GM21717 (cell line): ENCODE measurements at regions not wholly inside any gene's neighbourhood (a gene's known extent, or its start where the extent isn't known, plus 50 kb on each side); places are given as distances from the start of the nearest gene placed in this dataset.
"Not testable (repeated sequence)": the region's sequence is repeated elsewhere in the genome, so short reads cannot be mapped to it uniquely, and the experiment has no call there.

ENCODE experiments used
- ATAC-seq: cut with Tn5 transposase; IDR thresholded peaks from one replicate; pipeline ENCODE4 v1.9.1; 2021; ENCODE audit warnings: mild to moderate bottlenecking, moderate library complexity; ENCODE audit not compliant: unreplicated experiment

DNA sequence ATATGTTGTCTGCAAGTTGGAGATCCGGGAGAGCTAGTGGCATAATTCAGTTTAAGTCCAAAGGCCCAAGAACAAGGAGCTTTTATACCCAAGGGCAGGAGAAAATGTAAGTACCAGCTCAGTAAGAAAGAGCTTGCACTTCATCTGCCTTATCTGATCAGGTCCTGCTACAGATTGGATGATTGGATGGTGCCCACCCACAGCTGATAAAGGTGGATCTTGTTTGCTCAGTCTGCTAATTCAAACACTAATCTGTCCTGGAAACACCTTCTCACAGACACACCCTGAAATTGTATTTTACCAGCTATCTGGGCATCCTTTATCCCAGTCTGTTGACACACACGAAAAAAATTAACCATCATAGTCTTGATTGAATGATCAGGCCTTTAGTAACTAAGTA lies 230.7 kb upstream of the SLC16A7 start:
- ATAC-seq = no peak

GRCh38 chr12:59357811-59358210 lies 238.0 kb upstream of the SLC16A7 start:
- ATAC-seq = no peak

DNA sequence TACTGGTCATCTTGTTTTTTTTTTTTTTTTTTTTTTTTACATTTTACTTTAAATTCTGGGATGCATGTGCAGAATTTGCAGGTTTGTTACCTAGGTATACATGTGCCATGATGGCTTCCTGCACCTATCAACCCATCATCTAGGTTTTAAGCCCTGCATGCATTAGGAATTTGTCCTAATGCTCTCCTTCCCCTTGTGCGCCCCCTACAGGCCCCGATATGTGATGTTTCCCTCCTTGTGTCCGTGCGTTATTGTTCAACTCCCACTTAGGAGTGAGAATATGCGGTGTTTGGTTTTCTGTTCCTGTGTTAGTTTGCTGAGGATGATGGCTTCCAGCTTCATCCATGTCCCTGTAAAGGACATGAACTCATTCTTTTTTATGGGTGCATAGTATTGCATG lies 249.6 kb upstream of the SLC16A7 start:
- not testable (repeated sequence) for ATAC-seq

DNA sequence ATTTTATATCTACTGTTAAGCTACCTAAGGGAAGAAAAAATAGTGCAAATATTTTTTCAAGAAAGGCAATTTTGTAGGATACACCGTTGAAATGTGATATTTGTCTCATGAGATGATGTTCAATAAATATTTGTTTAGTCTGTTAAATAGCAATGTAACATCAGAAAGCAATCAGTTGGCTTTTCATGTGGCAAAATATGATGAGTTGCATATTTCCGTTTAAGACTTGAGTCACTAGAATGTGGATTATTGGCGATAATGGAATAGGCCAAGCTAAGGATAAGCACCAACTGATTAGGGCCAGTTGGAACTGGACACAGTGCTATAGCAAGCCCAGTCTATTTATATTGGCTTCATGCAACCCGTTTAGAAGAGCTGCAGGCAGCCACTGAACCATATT lies 250.4 kb upstream of the SLC16A7 start:
- ATAC-seq = no peak

GRCh38 chr12:59344224-59344623 lies 251.6 kb upstream of the SLC16A7 start:
- ATAC-seq = no peak

DNA sequence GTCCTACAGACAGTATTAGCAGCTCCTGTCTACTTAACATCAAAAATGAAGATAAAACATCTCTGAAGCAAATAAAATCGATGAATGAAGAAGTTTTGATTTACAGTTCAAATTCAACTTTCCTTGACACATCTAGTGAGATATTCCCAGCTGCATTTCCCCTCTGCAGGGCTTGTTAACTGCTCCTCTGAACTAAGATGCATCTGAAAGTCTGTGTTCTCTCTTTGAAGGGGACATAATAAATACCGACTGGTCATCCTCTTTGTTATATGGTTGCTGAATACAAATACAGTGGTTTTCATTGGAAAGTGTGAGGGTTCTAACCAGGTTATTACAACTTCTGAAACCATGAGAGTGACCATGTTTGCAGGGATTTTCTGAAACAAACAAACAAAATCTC lies 266.4 kb upstream of the SLC16A7 start:
- ATAC-seq = no peak

- not testable (repeated sequence) for ATAC-seq
Observed at GRCh38 chr12:59328395-59329075, 267.3 kb upstream of the SLC16A7 start.

DNA sequence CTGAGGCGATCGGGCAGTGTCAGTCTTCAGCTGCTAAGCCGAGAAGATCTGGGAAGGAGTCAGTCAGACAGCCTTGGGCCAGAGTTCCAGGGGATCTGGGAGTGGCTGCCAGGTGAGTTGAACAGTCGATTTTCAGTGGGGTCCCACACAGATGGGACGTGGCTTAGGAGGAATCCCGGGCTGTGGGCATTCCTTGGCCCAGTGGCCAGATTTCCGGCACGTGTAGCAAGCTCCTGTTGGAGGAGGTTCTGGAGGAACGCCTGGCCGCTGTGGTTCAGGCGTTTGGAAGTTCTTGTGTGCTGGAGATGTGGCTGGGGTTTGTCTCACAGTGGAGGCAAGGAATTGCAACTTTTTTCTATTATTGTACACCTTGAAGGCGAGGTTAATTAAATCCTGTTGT lies 269.4 kb upstream of the SLC16A7 start:
- ATAC-seq = not testable (repeated sequence)

DNA sequence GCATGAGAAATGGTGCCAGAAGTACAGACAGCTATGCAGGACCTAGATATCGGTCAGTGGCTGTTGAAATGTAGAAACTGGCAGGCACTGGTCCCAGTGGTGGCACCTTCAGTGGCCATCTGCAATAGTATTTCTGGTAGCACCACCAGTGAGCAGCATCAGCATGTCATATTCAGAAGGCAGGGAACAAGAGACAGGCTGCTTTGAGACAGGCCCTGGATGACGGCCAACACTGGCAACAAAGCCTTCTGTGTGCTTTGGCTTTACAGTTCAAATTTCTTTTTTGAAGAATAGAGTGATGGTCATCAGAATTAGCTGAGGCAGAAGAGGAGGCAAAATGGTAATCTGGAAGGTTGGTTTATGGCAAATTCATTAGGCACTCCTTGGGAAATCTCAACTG lies 273.4 kb upstream of the SLC16A7 start:
- ATAC-seq = no peak

DNA sequence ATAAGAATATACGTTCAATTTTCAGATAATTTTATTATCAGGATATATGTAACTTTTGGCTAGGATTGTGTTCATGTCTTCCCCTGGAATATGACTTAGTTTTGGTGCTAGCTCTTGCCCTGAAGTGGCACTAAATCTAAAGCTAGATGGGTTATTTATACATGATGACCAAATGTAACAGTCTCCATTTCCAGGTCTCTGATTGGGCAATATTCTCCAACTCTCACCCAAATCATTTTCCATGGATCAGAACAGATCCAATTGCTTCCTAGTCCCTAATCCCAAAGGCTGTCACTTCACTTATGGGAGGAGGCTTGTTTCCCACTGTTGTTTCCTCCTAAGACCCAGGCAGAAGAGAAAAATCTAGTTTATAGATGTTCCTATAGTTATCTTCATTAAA lies 274.6 kb upstream of the SLC16A7 start:
- no peak for ATAC-seq

DNA sequence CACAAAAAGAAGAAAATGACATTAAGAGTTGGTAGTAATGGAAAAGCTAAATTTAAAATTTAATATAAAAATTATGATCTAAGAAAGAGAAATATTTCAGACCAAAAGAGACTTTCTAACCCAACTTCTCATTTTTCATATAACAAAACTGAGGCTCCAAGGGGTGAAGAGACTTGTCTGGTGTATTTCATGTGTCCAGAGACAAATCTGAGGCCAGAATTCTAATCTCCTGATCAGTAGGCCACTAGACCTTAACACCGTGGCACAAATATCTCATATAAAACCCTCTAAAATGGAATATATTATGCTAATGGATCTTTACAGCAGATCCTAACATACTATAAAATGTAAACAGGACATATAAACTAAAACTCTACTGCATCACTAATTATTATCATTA lies 275.7 kb upstream of the SLC16A7 start:
- ATAC-seq = no peak

GRCh38 chr12:59318940-59319339 lies 276.9 kb upstream of the SLC16A7 start:
- ATAC-seq = no peak

DNA sequence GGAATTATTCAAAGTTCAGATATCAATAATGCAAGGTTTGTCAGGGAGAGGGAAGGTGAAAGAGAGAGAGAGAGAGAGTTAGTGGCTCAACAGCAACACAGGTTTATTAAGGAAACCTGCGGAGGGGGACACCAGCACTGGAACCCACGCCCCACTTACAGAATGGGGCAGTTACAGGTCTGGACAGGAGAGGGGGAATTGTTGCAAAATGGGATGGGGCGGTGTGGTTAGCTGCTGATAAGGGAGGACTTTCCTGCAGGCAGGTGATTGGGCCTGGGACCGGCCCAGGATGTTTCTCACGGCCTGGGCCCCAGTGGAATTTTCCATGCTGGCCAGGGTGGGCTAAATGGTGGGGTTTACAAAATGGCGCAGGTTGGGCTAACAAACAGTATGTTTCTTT lies 278.2 kb upstream of the SLC16A7 start:
- no peak for ATAC-seq

- ATAC-seq = no peak
Observed at GRCh38 chr12:59316938-59317337, 278.9 kb upstream of the SLC16A7 start.

DNA sequence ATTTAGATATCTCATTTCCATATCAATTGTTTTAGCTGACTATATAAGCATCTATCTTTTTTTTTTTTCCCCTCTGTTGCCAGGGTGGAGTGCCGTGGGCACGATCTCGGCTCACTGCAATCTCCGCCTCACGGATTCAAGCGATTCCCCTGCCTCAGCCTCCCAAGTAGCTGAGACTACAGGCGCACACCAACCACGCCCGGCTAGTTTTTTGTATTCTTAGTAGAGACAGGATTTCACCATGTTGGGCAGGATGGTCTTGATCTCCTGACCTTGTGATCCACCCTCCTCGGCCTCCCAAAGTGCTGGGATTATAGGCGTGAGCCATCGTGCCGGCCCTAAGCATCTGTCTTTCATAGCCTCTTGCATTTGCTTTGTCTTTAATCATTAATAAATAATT lies 279.5 kb upstream of the SLC16A7 start:
- not testable (repeated sequence) for ATAC-seq

GRCh38 chr12:59314209-59314608 lies 281.6 kb upstream of the SLC16A7 start:
- ATAC-seq = no peak

DNA sequence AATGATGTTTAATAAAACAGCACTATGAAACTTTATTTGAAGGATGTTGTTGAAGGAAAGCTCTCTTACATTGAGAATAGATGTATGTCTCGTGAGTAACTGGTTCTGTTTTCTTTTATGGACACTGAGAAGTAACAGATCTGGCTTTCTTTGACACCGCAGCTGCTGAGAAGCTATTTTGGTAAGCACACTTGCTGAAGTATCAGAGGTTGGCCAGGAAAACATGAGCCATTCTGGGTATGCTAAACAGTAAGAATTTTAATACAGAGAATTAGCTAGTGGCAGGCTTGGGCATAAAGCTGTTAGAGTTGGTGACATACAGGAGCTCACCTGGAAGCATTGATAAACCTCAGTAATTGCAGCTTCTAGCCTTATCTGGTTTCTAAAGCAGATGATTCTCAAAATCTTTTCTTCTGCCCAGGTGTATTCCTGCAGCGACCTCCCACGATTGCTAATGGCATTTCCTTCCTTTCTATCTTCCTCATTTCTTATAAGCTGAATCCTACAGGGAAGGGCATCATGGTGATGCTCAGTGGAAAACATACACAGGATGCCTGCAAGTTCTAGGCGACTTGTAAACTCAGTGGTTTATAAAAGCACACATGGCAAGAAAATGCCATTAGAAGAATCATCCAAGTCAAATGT lies 291.6 kb upstream of the SLC16A7 start:
- ATAC-seq = no peak

GRCh38 chr12:59298296-59298695 lies 297.5 kb upstream of the SLC16A7 start:
- ATAC-seq = no peak

GRCh38 chr12:59294221-59294620 lies 301.6 kb upstream of the SLC16A7 start:
- no peak for ATAC-seq

DNA sequence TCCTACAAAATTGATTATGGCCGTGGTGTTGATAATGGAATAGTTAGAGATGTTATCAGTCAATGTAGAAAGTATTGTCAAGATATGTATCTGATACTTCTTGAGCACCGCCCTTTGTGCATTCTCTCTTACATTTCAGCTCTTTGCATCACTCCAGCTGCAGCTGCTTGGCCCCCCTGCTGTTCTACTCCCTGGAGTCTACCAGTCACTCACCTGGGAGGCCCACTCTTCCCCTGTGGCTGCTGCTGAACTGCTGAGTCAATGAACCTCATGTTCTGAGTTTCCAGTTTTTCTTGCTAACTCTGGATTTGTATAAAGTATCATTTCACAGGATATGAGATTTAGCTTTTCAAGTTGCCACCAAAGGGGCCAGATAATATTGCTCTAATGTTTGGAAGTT lies 312.8 kb upstream of the SLC16A7 start:
- no peak for ATAC-seq

DNA sequence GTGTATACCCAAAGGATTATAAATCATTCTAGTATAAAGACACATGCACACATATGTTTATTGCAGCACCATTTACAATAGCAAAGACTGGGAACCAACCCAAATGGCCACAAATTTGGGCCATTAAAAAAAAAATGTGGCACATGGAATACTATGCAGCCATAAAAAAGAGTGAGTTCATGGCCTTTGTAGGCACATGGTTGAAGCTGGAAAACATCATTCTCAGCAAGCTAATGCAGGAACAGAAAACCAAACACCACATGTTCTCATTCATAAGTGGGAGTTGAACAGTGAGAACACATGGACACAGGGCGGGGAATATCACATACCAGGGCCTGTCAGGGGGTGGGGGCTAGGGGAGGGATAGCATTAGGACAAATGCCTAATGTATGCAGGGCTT lies 322.3 kb upstream of the SLC16A7 start:
- ATAC-seq = not testable (repeated sequence)

- ATAC-seq = no peak
Observed at GRCh38 chr12:59268295-59268809, 327.5 kb upstream of the SLC16A7 start.

DNA sequence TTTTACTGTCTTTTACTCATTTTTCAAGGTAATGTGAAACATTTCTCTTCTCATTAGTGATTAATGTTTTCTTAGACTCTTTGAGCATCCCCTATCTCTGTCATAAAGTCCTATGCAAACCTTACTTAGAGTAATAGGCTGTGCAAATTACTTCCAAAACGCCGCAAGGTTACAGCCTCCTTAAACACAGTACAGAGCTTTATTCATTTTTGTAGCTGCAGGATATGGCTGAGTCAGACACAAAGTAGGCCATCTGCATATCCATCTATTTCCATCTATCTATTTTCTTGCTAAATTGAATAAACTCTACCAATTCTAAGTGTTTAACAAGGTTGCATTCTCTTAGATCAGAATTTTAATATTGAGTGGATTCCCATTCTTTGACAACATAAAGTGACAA lies 335.6 kb upstream of the SLC16A7 start:
- no peak for ATAC-seq
